ENCODE measurements at regions not wholly inside any gene's neighbourhood (a gene's known extent, or its start where the extent isn't known, plus 50 kb on each side); places are given as distances from the start of the nearest gene placed in this dataset.

DNA sequence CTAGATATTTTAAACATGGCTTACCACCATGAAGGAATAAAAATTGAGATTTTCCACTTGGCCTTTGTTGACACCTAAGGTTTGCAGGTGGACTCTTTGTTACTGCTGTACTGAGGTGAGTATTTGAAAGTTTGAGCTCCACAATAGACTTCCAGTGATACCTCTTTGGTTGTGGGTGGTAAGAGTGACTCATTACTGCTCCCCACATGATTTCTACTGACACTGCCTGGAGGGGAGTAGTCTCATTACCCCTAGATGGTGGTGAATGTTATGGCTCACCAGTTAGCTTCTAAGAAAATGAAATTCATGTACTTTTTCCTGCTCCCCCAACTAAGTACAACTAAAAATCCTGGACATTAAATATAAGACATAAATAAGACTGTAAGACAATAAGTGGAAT lies 1183.1 kb upstream of the TMEFF2 start:
- TF ChIP-seq PBX3 (IDR thresholded peaks at IDR 0.05) (no peak), MAX (IDR thresholded peaks at IDR 0.05; ENCODE audit: low read depth) (no peak), SMC3 (IDR thresholded peaks at IDR 0.05; ENCODE audit: low read depth, low read length) (no peak), EZH2phosphoT487 (IDR thresholded peaks at IDR 0.05; ENCODE audit: borderline replicate concordance, low read depth) (no peak), RAD21 (IDR thresholded peaks at IDR 0.05; ENCODE audit: low read length) (no peak), USF2 (IDR thresholded peaks at IDR 0.05; ENCODE audit: borderline replicate concordance, low read depth, low read length) (no peak), POLR2AphosphoS5 (IDR thresholded peaks at IDR 0.05; ENCODE audit: low read depth, low read length) (no peak), FOSL2 (IDR thresholded peaks at IDR 0.05; ENCODE audit: borderline replicate concordance, low read depth) (no peak), SIN3A (IDR thresholded peaks at IDR 0.05; ENCODE audit: borderline replicate concordance, low read depth, low read length) (no peak)
- TF ChIP-seq, protein P1, sequence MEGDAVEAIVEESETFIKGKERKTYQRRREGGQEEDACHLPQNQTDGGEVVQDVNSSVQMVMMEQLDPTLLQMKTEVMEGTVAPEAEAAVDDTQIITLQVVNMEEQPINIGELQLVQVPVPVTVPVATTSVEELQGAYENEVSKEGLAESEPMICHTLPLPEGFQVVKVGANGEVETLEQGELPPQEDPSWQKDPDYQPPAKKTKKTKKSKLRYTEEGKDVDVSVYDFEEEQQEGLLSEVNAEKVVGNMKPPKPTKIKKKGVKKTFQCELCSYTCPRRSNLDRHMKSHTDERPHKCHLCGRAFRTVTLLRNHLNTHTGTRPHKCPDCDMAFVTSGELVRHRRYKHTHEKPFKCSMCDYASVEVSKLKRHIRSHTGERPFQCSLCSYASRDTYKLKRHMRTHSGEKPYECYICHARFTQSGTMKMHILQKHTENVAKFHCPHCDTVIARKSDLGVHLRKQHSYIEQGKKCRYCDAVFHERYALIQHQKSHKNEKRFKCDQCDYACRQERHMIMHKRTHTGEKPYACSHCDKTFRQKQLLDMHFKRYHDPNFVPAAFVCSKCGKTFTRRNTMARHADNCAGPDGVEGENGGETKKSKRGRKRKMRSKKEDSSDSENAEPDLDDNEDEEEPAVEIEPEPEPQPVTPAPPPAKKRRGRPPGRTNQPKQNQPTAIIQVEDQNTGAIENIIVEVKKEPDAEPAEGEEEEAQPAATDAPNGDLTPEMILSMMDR (IDR thresholded peaks at IDR 0.05): no peak
